Endothelial cell of umbilical vein (primary cell): ENCODE measurements at regions not wholly inside any gene's neighbourhood (a gene's known extent, or its start where the extent isn't known, plus 50 kb on each side); places are given as distances from the start of the nearest gene placed in this dataset.
"Not testable (repeated sequence)": the region's sequence is repeated elsewhere in the genome, so short reads cannot be mapped to it uniquely, and the experiment has no call there.

Source experiments
- MAX ChIP-seq: IDR thresholded peaks from 2 replicates; pipeline ENCODE4 v1.6.1; 2011; ENCODE audit not compliant: insufficient read depth, insufficient read length
- POLR2AphosphoS5 ChIP-seq: IDR thresholded peaks from 2 replicates; pipeline ENCODE4 v1.6.1; 2012; ENCODE audit warnings: low read depth, mild to moderate bottlenecking, control low read depth, low read length, moderate library complexity; ENCODE audit not compliant: insufficient read depth
- TF ChIP-seq, protein P1 (sequence below), 2 donors: IDR thresholded peaks; 1 replicate in 1 of 2; 2 replicates in 1 of 2; pipeline ENCODE4 v1.5.1; 2011; ENCODE audit warnings: low read length in 2 of 2, mild to moderate bottlenecking in 2 of 2, moderate library complexity in 2 of 2, control low read depth in 1 of 2, inconsistent platforms in 1 of 2, low read depth in 1 of 2; ENCODE audit not compliant: insufficient read depth in 1 of 2; ENCODE audit errors: extremely low read depth in 1 of 2

GRCh38 chr17:68757866-68758757, 156.9 kb upstream of the FAM20A start:
- TF ChIP-seq, protein P1, sequence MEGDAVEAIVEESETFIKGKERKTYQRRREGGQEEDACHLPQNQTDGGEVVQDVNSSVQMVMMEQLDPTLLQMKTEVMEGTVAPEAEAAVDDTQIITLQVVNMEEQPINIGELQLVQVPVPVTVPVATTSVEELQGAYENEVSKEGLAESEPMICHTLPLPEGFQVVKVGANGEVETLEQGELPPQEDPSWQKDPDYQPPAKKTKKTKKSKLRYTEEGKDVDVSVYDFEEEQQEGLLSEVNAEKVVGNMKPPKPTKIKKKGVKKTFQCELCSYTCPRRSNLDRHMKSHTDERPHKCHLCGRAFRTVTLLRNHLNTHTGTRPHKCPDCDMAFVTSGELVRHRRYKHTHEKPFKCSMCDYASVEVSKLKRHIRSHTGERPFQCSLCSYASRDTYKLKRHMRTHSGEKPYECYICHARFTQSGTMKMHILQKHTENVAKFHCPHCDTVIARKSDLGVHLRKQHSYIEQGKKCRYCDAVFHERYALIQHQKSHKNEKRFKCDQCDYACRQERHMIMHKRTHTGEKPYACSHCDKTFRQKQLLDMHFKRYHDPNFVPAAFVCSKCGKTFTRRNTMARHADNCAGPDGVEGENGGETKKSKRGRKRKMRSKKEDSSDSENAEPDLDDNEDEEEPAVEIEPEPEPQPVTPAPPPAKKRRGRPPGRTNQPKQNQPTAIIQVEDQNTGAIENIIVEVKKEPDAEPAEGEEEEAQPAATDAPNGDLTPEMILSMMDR (IDR thresholded peaks at IDR 0.05; ENCODE audit: extremely low read depth in 1 of 2, insufficient read depth in 1 of 2, low read depth in 1 of 2, low read length in 2 of 2) = not testable (repeated sequence)
- TF ChIP-seq MAX, POLR2AphosphoS5: not testable (repeated sequence)
